H1 (cell line): ENCODE measurements at regions not wholly inside any gene's neighbourhood (a gene's known extent, or its start where the extent isn't known, plus 50 kb on each side); places are given as distances from the start of the nearest gene placed in this dataset.

Experiments
- CREB1 ChIP-seq: IDR thresholded peaks from 2 replicates; pipeline ENCODE4 v1.6.1; 2012; ENCODE audit warnings: inconsistent platforms
- GTF2F1 ChIP-seq: IDR thresholded peaks from 2 replicates; pipeline ENCODE4 v1.6.1; 2012; ENCODE audit warnings: low read depth, low read length, improper control_type of control experiment, borderline replicate concordance
- POLR2A ChIP-seq, 2 experiments: IDR thresholded peaks; 1 replicate in 1 of 2; 2 replicates in 1 of 2; pipeline ENCODE4 v1.6.1; 2011; ENCODE audit warnings: low read depth in 2 of 2, low read length in 2 of 2, mild to moderate bottlenecking in 2 of 2; ENCODE audit errors: control extremely low read depth in 1 of 2
- POLR2AphosphoS5 ChIP-seq: IDR thresholded peaks from 2 replicates; pipeline ENCODE4 v1.6.1; 2011; ENCODE audit warnings: low read depth, low read length
- RAD21 ChIP-seq, 2 experiments: IDR thresholded peaks in 1 of 2; conservative IDR thresholded peaks in 1 of 2; 2 replicates each; pipeline ENCODE4 v1.6.1; 2011; ENCODE audit warnings: low read depth in 2 of 2, low read length in 2 of 2, improper control_type of control experiment in 1 of 2, inconsistent platforms in 1 of 2, mild to moderate bottlenecking in 1 of 2, moderate library complexity in 1 of 2
- RNF2 ChIP-seq: fragments of 200-900, 300-1000 bp; sonication (generic); IDR thresholded peaks from 2 replicates; pipeline ENCODE4 v1.7.1; 2016; ENCODE audit warnings: borderline replicate concordance, low read depth, mild to moderate bottlenecking, antibody characterized with exemption, low read length; ENCODE audit not compliant: poor library complexity, severe bottlenecking; ENCODE audit errors: missing control alignments
- SIN3A ChIP-seq, 2 experiments: IDR thresholded peaks in 1 of 2; conservative IDR thresholded peaks in 1 of 2; 2 replicates each; pipeline ENCODE4 v1.6.1; 2011 to 2012; ENCODE audit warnings: low read length in 2 of 2, improper control_type of control experiment in 1 of 2, low read depth in 1 of 2, mild to moderate bottlenecking in 1 of 2
- SP1 ChIP-seq: IDR thresholded peaks from 2 replicates; pipeline ENCODE4 v1.6.1; 2011; ENCODE audit warnings: low read depth, low read length
- SRF ChIP-seq: IDR thresholded peaks from 2 replicates; pipeline ENCODE4 v1.6.1; 2011; ENCODE audit warnings: mild to moderate bottlenecking, low read depth, low read length, moderate library complexity
- TAF1 ChIP-seq: IDR thresholded peaks from 2 replicates; pipeline ENCODE4 v1.6.1; 2011; ENCODE audit warnings: mild to moderate bottlenecking, low read depth, low read length
- TBP ChIP-seq: IDR thresholded peaks from 2 replicates; pipeline ENCODE4 v1.6.1; 2011; ENCODE audit warnings: low read depth, low read length, improper control_type of control experiment
- TEAD4 ChIP-seq: IDR thresholded peaks from 2 replicates; pipeline ENCODE4 v1.6.1; 2012; ENCODE audit warnings: low read depth, low read length, inconsistent platforms, mixed read lengths
- TF ChIP-seq, protein P1 (sequence below), 3 experiments: IDR thresholded peaks; 1 replicate in 2 of 3; 2 replicates in 1 of 3; pipeline versions ENCODE4 v1.5.1 to v1.6.1; 2011; ENCODE audit warnings: low read length in 3 of 3, mild to moderate bottlenecking in 3 of 3, inconsistent platforms in 2 of 3, low read depth in 1 of 3, moderate library complexity in 1 of 3; ENCODE audit not compliant: insufficient read depth in 1 of 3; ENCODE audit errors: control extremely low read depth in 1 of 3
- TF ChIP-seq, protein P2 (sequence below): IDR thresholded peaks from 2 replicates; pipeline ENCODE4 v1.6.1; 2012; ENCODE audit warnings: low read length, inconsistent platforms

DNA sequence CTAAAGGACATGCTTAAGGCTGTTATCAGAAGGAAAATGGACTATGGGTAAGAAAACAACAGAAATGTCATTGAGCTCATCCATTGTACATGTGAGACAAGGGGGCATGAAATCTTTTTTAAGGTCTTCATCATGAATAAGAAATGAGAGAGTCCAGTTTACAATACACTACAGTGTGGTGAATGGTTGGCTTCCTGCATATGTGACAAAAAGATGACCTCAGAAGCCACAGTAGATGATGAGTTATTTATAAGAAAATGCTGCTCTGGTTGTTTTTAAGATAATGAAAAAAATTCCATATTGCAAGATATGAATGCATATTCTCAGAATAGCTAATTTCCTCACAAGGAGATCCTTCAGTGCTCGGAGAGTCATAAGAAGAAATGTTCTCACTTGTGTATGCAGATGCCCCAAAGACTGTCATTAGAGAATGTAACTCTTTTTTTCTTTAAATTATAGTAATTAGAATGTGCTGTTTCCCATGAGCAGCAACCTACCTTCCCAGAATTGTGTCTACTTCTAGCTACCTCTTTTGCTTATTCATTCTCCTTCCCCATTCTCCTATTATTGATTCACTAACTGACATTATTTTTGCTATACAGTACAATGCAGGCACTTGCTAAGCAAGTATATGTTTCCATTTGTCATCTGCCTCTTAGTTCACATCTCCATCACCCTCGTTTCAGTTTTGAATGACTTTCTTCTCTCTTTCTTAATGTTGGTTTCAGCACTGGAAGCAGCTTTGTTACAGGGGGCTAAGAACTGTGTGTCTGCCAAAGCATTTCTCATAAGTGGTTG lies 152.0 kb upstream of the PEX5L start:
- TF ChIP-seq SP1 (no peak), RNF2 (no peak), CREB1 (no peak), TAF1 (no peak), TBP (no peak), GTF2F1 (no peak), POLR2A (IDR thresholded peaks at IDR 0.05; ENCODE audit: control extremely low read depth in 1 of 2, low read depth in 2 of 2, low read length in 2 of 2) (no peak), RAD21 (IDR thresholded peaks at IDR 0.05 in 1 of 2, conservative IDR thresholded peaks at IDR 0.05 in 1 of 2; ENCODE audit: low read depth in 2 of 2, low read length in 2 of 2) (no peak), SIN3A (conservative IDR thresholded peaks at IDR 0.05 in 1 of 2, IDR thresholded peaks at IDR 0.05 in 1 of 2; ENCODE audit: low read depth in 1 of 2, low read length in 2 of 2) (no peak), POLR2AphosphoS5 (no peak), SRF (no peak), TEAD4 (no peak)
- TF ChIP-seq, protein P1, sequence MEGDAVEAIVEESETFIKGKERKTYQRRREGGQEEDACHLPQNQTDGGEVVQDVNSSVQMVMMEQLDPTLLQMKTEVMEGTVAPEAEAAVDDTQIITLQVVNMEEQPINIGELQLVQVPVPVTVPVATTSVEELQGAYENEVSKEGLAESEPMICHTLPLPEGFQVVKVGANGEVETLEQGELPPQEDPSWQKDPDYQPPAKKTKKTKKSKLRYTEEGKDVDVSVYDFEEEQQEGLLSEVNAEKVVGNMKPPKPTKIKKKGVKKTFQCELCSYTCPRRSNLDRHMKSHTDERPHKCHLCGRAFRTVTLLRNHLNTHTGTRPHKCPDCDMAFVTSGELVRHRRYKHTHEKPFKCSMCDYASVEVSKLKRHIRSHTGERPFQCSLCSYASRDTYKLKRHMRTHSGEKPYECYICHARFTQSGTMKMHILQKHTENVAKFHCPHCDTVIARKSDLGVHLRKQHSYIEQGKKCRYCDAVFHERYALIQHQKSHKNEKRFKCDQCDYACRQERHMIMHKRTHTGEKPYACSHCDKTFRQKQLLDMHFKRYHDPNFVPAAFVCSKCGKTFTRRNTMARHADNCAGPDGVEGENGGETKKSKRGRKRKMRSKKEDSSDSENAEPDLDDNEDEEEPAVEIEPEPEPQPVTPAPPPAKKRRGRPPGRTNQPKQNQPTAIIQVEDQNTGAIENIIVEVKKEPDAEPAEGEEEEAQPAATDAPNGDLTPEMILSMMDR (IDR thresholded peaks at IDR 0.05; ENCODE audit: control extremely low read depth in 1 of 3, insufficient read depth in 1 of 3, low read depth in 1 of 3, low read length in 3 of 3) = no peak
- TF ChIP-seq, protein P2, sequence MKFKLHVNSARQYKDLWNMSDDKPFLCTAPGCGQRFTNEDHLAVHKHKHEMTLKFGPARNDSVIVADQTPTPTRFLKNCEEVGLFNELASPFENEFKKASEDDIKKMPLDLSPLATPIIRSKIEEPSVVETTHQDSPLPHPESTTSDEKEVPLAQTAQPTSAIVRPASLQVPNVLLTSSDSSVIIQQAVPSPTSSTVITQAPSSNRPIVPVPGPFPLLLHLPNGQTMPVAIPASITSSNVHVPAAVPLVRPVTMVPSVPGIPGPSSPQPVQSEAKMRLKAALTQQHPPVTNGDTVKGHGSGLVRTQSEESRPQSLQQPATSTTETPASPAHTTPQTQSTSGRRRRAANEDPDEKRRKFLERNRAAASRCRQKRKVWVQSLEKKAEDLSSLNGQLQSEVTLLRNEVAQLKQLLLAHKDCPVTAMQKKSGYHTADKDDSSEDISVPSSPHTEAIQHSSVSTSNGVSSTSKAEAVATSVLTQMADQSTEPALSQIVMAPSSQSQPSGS = no peak
